Uterus (tissue), 3 donors: ENCODE measurements at regions not wholly inside any gene's neighbourhood (a gene's known extent, or its start where the extent isn't known, plus 50 kb on each side); places are given as distances from the start of the nearest gene placed in this dataset.

ENCODE experiments used
- DNase-seq, 2 donors: peaks; one replicate each; pipeline ENCODE4 v3.0.0-alpha.2; 2019 to 2020
- H3K27ac ChIP-seq, 2 donors: fragments of 200-600 bp; sonication (generic); 1 replicate in 1 of 2; 2 replicates in 1 of 2; pipeline ENCODE4 v1.5.1; 2016 to 2018
- H3K27me3 ChIP-seq, 2 donors: fragments of 200-600 bp; sonication (generic); one replicate each; pipeline ENCODE4 v1.5.1; 2018 to 2019; ENCODE audit warnings: control low read depth in 1 of 2
- H3K36me3 ChIP-seq, 2 donors: fragments of 200-600 bp; sonication (generic); one replicate each; pipeline ENCODE4 v1.5.1; 2019; ENCODE audit warnings: control low read depth in 1 of 2
- H3K4me1 ChIP-seq, 2 donors: fragments of 200-600 bp; sonication (generic); one replicate each; pipeline ENCODE4 v1.5.1; 2018 to 2019; ENCODE audit warnings: control low read depth in 1 of 2
- H3K4me3 ChIP-seq, 2 donors: fragments of 200-600 bp; sonication (generic); 1 replicate in 1 of 2; 2 replicates in 1 of 2; pipeline ENCODE4 v1.5.1; 2018 to 2019; ENCODE audit warnings: mild to moderate bottlenecking in 1 of 2
- H3K9me3 ChIP-seq, 2 donors: fragments of 200-600 bp; sonication (generic); one replicate each; pipeline ENCODE4 v1.5.1; 2019; ENCODE audit warnings: control low read depth in 1 of 2
- POLR2A ChIP-seq, 2 donors: fragments of 450-650 bp; IDR thresholded peaks; one replicate each; pipeline ENCODE4 v1.6.1; 2016; ENCODE audit warnings: antibody characterized with exemption in 2 of 2, mild to moderate bottlenecking in 1 of 2, moderate library complexity in 1 of 2
- intact Hi-C: fragments of 100-400 bp; cut with DNase I; formaldehyde crosslinking; loops from one replicate; pipeline ENCODE4 v1.15.1; 2023; ENCODE audit warnings: low total_unique reads
- TF ChIP-seq, protein P1 (sequence below), 4 experiments: fragments of 200-600 bp in 2 of 4; fragments of 450-650 bp in 2 of 4; sonication (generic) in 2 of 4; IDR thresholded peaks; one replicate each; pipeline ENCODE4 v1.5.1; 2016 to 2019; ENCODE audit warnings: antibody characterized with exemption in 4 of 4, mild to moderate bottlenecking in 2 of 4, moderate library complexity in 1 of 4
- donor health status: DM: yes; HTN: yes; CAD: no.

DNA sequence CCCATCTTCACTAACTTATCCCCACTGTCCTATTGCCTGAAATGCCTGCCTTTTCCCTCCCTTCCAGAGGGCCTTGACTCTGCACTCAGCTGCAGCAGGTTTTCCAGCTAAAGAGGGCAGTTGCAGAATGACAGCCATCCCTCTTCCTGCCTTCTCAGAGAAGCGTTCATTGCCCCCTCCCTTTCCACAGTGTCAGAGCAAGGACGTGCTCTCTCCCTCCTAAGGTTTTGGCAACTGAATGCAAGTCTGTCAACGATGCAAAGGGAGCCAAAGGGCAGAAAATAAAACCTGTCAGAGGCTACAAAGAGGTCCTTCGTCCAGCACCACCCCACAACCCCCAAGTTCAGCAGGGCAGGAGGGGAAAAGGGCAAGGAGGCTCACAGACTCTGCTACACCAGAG is 230.1 kb upstream of the THBS1 start:
- Histone ChIP-seq H3K9me3 (no peaks in the 10 kb centered on the region), H3K27ac (no peak overlapping the region), H3K4me1 (no peaks in the 10 kb centered on the region), H3K36me3 (no peaks in the 10 kb centered on the region), H3K4me3 (no peak overlapping the region), H3K27me3 (no peaks in the 10 kb centered on the region)
- DNase-seq = no peak
- no peak for TF ChIP-seq POLR2A (IDR thresholded peaks at IDR 0.05)
- TF ChIP-seq, protein P1, sequence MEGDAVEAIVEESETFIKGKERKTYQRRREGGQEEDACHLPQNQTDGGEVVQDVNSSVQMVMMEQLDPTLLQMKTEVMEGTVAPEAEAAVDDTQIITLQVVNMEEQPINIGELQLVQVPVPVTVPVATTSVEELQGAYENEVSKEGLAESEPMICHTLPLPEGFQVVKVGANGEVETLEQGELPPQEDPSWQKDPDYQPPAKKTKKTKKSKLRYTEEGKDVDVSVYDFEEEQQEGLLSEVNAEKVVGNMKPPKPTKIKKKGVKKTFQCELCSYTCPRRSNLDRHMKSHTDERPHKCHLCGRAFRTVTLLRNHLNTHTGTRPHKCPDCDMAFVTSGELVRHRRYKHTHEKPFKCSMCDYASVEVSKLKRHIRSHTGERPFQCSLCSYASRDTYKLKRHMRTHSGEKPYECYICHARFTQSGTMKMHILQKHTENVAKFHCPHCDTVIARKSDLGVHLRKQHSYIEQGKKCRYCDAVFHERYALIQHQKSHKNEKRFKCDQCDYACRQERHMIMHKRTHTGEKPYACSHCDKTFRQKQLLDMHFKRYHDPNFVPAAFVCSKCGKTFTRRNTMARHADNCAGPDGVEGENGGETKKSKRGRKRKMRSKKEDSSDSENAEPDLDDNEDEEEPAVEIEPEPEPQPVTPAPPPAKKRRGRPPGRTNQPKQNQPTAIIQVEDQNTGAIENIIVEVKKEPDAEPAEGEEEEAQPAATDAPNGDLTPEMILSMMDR (IDR thresholded peaks at IDR 0.05) = no peak
- intact Hi-C loops = no loop called here

DNA sequence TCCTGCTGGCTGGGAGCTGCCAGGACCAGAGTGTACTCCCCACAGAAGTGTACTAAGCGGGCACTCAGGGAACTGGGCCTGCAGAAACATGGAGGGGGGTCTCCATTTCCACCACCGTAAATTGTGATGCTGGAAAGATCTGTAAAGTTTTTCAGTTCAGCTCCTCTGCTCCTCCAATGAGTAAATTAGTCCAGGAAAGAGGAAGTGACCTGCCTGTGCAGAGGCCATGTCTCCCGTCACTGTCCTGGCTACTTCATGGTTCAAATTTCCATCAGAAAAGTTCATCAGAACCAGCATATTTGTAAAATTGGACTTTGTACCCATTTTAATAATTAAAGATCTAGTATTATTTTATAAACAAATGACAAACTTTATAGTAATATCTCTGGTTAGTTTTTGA is 226.7 kb upstream of the THBS1 start:
- intact Hi-C loops = no loop called here
- Histone ChIP-seq H3K4me3 (no peak overlapping the region), H3K27me3 (no peaks in the 10 kb centered on the region), H3K36me3 (no peaks in the 10 kb centered on the region), H3K4me1 (no peaks in the 10 kb centered on the region), H3K27ac (peak overlapping the region; percentile 24 to 34), H3K9me3 (no peaks in the 10 kb centered on the region)
- DNase-seq = no peak
- TF ChIP-seq, protein P1 (IDR thresholded peaks at IDR 0.05) = no peak
- no peak for TF ChIP-seq POLR2A (IDR thresholded peaks at IDR 0.05)

DNA sequence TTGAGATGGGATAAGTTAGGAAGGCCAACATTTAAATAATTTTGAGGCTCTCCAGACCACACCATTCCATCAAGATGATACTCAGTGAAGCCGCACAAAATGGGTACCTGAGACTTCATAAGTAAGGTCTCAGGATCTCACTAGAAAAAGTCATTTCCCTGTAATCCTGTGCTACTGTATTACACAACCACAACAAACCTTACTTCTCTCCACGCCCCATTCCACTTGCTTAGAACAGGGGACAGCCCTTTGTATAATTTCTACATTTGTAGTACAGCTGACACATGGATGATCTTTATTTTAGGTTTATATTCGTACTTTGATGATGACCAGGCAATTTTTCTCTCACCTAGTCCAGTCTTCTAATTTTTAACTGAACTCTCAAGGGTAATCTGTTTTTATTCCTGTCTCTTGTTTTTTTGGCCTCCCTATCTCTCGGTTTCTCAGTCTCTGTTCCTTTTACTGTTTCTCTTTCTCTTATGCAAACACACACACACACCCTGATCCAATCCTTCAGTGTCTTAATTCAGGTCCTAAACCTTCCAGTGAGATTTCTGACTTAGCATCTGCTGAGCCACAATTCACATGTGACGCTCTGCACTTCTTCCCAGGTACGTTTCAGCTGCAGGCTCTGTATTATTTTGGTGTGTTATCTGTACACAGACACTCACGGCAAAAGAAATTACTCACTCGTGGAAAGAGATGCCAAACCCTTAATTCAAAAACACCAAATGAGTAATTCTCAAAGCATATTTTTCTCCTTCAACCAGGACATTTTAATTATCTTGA is 223.2 kb upstream of the THBS1 start:
- Histone ChIP-seq H3K36me3 (no peaks in the 10 kb centered on the region), H3K27me3 (no peaks in the 10 kb centered on the region), H3K4me1 (no peaks in the 10 kb centered on the region), H3K9me3 (no peaks in the 10 kb centered on the region), H3K4me3 (no peak overlapping the region), H3K27ac (peak overlapping the region; percentile 82 to 91)
- intact Hi-C loops = no loop called here
- DNase-seq = peak in 1 of 2 donors; percentile 68
- no peak for TF ChIP-seq POLR2A (IDR thresholded peaks at IDR 0.05)
- TF ChIP-seq, protein P1 (IDR thresholded peaks at IDR 0.05) = no peak

DNA sequence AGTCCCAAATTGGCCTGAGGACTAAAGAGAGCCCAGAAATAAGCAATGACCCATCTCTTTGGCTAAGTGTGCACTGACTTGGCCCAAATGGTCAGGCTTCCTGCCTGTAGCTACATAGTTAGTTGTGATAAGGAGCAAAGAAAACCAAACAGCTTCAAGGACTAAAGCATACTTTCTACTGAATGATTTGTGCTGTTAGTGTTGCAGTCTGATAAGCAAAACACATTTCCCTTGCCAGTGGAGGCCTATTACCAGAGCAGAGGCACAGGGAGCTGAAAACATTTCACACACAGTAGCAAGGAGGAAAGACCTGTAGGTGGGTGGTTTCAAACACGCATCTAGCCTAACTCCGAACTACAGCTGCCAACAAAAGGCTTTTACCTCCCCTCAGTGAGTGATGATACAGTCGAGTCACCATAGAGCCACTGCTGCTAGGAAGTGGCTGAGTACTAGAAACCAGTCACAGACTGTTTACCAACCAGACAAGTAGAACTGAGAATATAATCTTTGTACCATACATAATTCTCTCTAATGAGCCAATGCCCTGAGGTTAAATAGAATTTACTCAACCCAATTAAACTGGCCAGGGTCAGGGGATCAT is 222.3 kb upstream of the THBS1 start:
- peak; percentile 65 to 85 for DNase-seq
- intact Hi-C loops = no loop called here
- H3K9me3 ChIP-seq = no peaks in the 10 kb centered on the region
- H3K4me3 ChIP-seq = no peak overlapping the region
- peak overlapping the region; percentile 82 to 91 for H3K27ac ChIP-seq
- H3K27me3 ChIP-seq = no peaks in the 10 kb centered on the region
- no peak for TF ChIP-seq POLR2A (IDR thresholded peaks at IDR 0.05)
- TF ChIP-seq, protein P1 (IDR thresholded peaks at IDR 0.05) = no peak
- H3K4me1 ChIP-seq = no peaks in the 10 kb centered on the region
- no peaks in the 10 kb centered on the region for H3K36me3 ChIP-seq

DNA sequence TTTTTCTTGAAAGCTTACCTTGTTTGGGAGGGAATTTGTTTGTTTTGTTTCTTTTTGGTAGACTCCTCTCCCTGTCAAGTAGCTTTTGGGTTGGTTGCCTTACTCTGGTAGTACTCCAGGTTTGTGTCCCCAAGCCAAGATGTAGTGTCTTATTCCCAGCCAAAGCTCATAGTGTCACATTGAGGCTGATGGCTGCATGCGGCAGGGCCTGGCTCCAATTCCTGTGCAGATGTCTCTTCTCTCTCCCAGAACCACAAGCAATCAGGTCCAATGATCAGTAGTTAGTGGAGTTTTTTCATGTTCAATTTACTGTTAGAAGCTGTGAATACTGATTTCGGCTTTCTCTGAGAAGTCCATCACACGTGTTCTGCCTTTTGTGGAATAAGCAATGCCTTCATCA is 221.1 kb upstream of the THBS1 start:
- no peak for TF ChIP-seq POLR2A (IDR thresholded peaks at IDR 0.05)
- TF ChIP-seq, protein P1 (IDR thresholded peaks at IDR 0.05) = no peak
- Histone ChIP-seq H3K27me3 (no peaks in the 10 kb centered on the region), H3K27ac (peak overlapping the region; percentile 82 to 91), H3K4me1 (peaks cover 0 to 5% of the 10 kb centered on the region in 2 donors), H3K9me3 (no peaks in the 10 kb centered on the region), H3K36me3 (no peaks in the 10 kb centered on the region), H3K4me3 (no peak overlapping the region)
- no peak for DNase-seq
- intact Hi-C loops = no loop called here
